WTC11 (cell line): ENCODE measurements at regions not wholly inside any gene's neighbourhood (a gene's known extent, or its start where the extent isn't known, plus 50 kb on each side); places are given as distances from the start of the nearest gene placed in this dataset.

Experiments used
- ATAC-seq: fragments of 200-7000 bp; cut with Tn5 transposase; 2 replicates; pipeline ENCODE4 v1.10.0; 2021; ENCODE audit warnings: mild to moderate bottlenecking, moderate library complexity
- CTCF ChIA-PET: fragments of 300-600 bp; sonication (Branson Sonifier 250); formaldehyde crosslinking; loops from one replicate; lab custom pipeline; 2021; ENCODE audit warnings: antibody characterized with exemption; lab: Charles Lee
- POLR2A ChIA-PET: fragments of 350-600 bp; sonication (Branson Sonifier 250); formaldehyde crosslinking; loops from one replicate; lab custom pipeline; 2021; ENCODE audit warnings: antibody characterized with exemption; lab: Charles Lee
- DNase-seq: peaks from one replicate; pipeline ENCODE4 v3.0.0; 2021; ENCODE audit warnings: low spot score
- H3K27ac Mint-ChIP-seq: 2 replicates; pipeline ENCODE4 v1.8.0; 2021; ENCODE audit warnings: mixed read lengths
- H3K27me3 Mint-ChIP-seq: 2 replicates; pipeline ENCODE4 v1.8.0; 2021; ENCODE audit warnings: low read depth, mild to moderate bottlenecking, moderate library complexity, mixed read lengths
- H3K36me3 Mint-ChIP-seq: 2 replicates; pipeline ENCODE4 v1.8.0; 2021; ENCODE audit warnings: mixed read lengths
- H3K4me1 Mint-ChIP-seq: 2 replicates; pipeline ENCODE4 v1.8.0; 2022; ENCODE audit warnings: mixed read lengths
- H3K4me3 Mint-ChIP-seq: 2 replicates; pipeline ENCODE4 v1.8.0; 2021; ENCODE audit warnings: mild to moderate bottlenecking, moderate library complexity, mixed read lengths
- H3K9me3 Mint-ChIP-seq: 2 replicates; pipeline ENCODE4 v1.8.0; 2021; ENCODE audit warnings: mixed read lengths
- ATF3 ChIP-seq: sonication (generic); formaldehyde crosslinking; conservative IDR thresholded peaks from 2 replicates; pipeline ENCODE4 v1.8.1; 2022; ENCODE audit warnings: mild to moderate bottlenecking, missing genetic modification reagents
- CREB1 ChIP-seq: sonication (generic); formaldehyde crosslinking; IDR thresholded peaks from 2 replicates; pipeline ENCODE4 v1.8.0; 2023; ENCODE audit warnings: mild to moderate bottlenecking, missing genetic modification reagents
- E2F5 ChIP-seq: sonication (generic); formaldehyde crosslinking; IDR thresholded peaks from 2 replicates; pipeline ENCODE4 v1.8.1; 2022; ENCODE audit warnings: mild to moderate bottlenecking, moderate library complexity, missing genetic modification reagents
- ERG ChIP-seq: fragments of 250-450 bp; sonication (Bioruptor Pico); IDR thresholded peaks from 2 replicates; pipeline ENCODE4 v1.8.0; 2021; ENCODE audit warnings: mild to moderate bottlenecking
- ETV6 ChIP-seq: sonication (generic); formaldehyde crosslinking; IDR thresholded peaks from 2 replicates; pipeline ENCODE4 v1.8.1; 2022; ENCODE audit warnings: mild to moderate bottlenecking, missing genetic modification reagents
- FOXJ3 ChIP-seq: sonication (generic); formaldehyde crosslinking; IDR thresholded peaks from 2 replicates; pipeline ENCODE4 v1.9.0; 2021; ENCODE audit warnings: missing genetic modification reagents, mild to moderate bottlenecking, borderline replicate concordance
- FOXK1 ChIP-seq: sonication (generic); formaldehyde crosslinking; IDR thresholded peaks from 2 replicates; pipeline ENCODE4 v1.8.0; 2022; ENCODE audit warnings: mild to moderate bottlenecking, moderate library complexity, missing genetic modification reagents
- FOXP1 ChIP-seq: sonication (generic); formaldehyde crosslinking; IDR thresholded peaks from 2 replicates; pipeline ENCODE4 v1.8.0; 2022; ENCODE audit warnings: missing genetic modification reagents, mild to moderate bottlenecking, moderate library complexity, borderline replicate concordance
- IRF1 ChIP-seq: sonication (generic); formaldehyde crosslinking; IDR thresholded peaks from 2 replicates; pipeline ENCODE4 v1.8.0; 2023; ENCODE audit warnings: missing genetic modification reagents
- KAT7 ChIP-seq: sonication (generic); formaldehyde crosslinking; IDR thresholded peaks from 2 replicates; pipeline ENCODE4 v1.8.1; 2023; ENCODE audit warnings: missing genetic modification reagents, mild to moderate bottlenecking, borderline replicate concordance
- MLX ChIP-seq: sonication (generic); formaldehyde crosslinking; IDR thresholded peaks from 2 replicates; pipeline ENCODE4 v1.8.1; 2023; ENCODE audit warnings: mild to moderate bottlenecking, missing genetic modification reagents, moderate library complexity
- MXD4 ChIP-seq: fragments of 250-450 bp; sonication (Bioruptor Pico); IDR thresholded peaks from 2 replicates; pipeline ENCODE4 v1.8.0; 2021; ENCODE audit warnings: mild to moderate bottlenecking, moderate library complexity, borderline replicate concordance
- NFYB ChIP-seq: sonication (generic); formaldehyde crosslinking; conservative IDR thresholded peaks from 2 replicates; pipeline ENCODE4 v1.8.0; 2022; ENCODE audit warnings: low read depth, missing genetic modification reagents
- NR2C2 ChIP-seq: sonication (generic); formaldehyde crosslinking; IDR thresholded peaks from 2 replicates; pipeline ENCODE4 v1.8.0; 2022; ENCODE audit warnings: mild to moderate bottlenecking, missing genetic modification reagents
- PREB ChIP-seq: sonication (generic); formaldehyde crosslinking; IDR thresholded peaks from 2 replicates; pipeline ENCODE4 v1.8.1; 2022; ENCODE audit warnings: mild to moderate bottlenecking, missing genetic modification reagents, moderate library complexity, borderline replicate concordance
- RELA ChIP-seq: sonication (generic); formaldehyde crosslinking; IDR thresholded peaks from 2 replicates; pipeline ENCODE4 v1.8.1; 2022; ENCODE audit warnings: missing genetic modification reagents, mild to moderate bottlenecking, borderline replicate concordance
- RORB ChIP-seq: fragments of 250-450 bp; sonication (Bioruptor Pico); IDR thresholded peaks from 2 replicates; pipeline ENCODE4 v1.9.0; 2021; ENCODE audit warnings: mild to moderate bottlenecking
- SMAD4 ChIP-seq: sonication (generic); formaldehyde crosslinking; IDR thresholded peaks from 2 replicates; pipeline ENCODE4 v1.8.0; 2022; ENCODE audit warnings: mild to moderate bottlenecking, missing genetic modification reagents
- STAT6 ChIP-seq: sonication (generic); formaldehyde crosslinking; conservative IDR thresholded peaks from 2 replicates; pipeline ENCODE4 v1.8.1; 2023; ENCODE audit warnings: mild to moderate bottlenecking, low read depth, missing genetic modification reagents, moderate library complexity
- TEAD1 ChIP-seq: sonication (generic); formaldehyde crosslinking; IDR thresholded peaks from 2 replicates; pipeline ENCODE4 v1.8.0; 2022; ENCODE audit warnings: mild to moderate bottlenecking, missing genetic modification reagents
- USF2 ChIP-seq: sonication (generic); formaldehyde crosslinking; IDR thresholded peaks from 2 replicates; pipeline ENCODE4 v1.8.1; 2023; ENCODE audit warnings: mild to moderate bottlenecking, missing genetic modification reagents, moderate library complexity
- ZNF263 ChIP-seq: sonication (generic); formaldehyde crosslinking; IDR thresholded peaks from 2 replicates; pipeline ENCODE4 v1.8.1; 2022; ENCODE audit warnings: low read depth, mild to moderate bottlenecking, moderate library complexity, missing genetic modification reagents
- ZNF671 ChIP-seq: fragments of 250-450 bp; sonication (Bioruptor Pico); IDR thresholded peaks from 2 replicates; pipeline ENCODE4 v1.8.0; 2021; ENCODE audit warnings: mild to moderate bottlenecking
- ZSCAN18 ChIP-seq: fragments of 250-450 bp; sonication (Bioruptor Pico); IDR thresholded peaks from 2 replicates; pipeline ENCODE4 v2.1.2; 2022; ENCODE audit warnings: mild to moderate bottlenecking, moderate library complexity

GRCh38 chr2:228352048-228352447, 170.6 kb upstream of the SPHKAP start (continued):
- TF ChIP-seq PREB (no peak), ZSCAN18 (CRISPR knock-in tag) (no peak), STAT6 (CRISPR knock-in tag) (no peak)
- TF ChIP-seq, all 79 proteins: peak for 0

GRCh38 chr2:228348516-228349064, 167.1 kb upstream of the SPHKAP start:
- DNase-seq (no peak), ATAC-seq (no peak)
- TF ChIP-seq NR2C2 (CRISPR knock-in tag) (no peak), KAT7 (CRISPR knock-in tag) (no peak), ZNF671 (CRISPR knock-in tag) (no peak), TEAD1 (CRISPR knock-in tag) (no peak), RELA (CRISPR knock-in tag) (no peak), USF2 (CRISPR knock-in tag) (no peak), FOXK1 (no peak), SMAD4 (CRISPR knock-in tag) (no peak)
- Mint-ChIP-seq H3K36me3 (no peaks in the 10 kb centered on the region), H3K27me3 (peaks cover 2% of the 10 kb centered on the region; the same call in 1 of the 2 replicates), H3K4me1 (peaks cover 3% of the 10 kb centered on the region; the same call in 1 of the 2 replicates), H3K4me3 (no peak overlapping the region), H3K9me3 (no peaks in the 10 kb centered on the region), H3K27ac (no peak overlapping the region)
- ChIA-PET CTCF (no interaction called here), POLR2A (no interaction called here)

- no peak for DNase-seq
- ATAC-seq, result no peak
- ChIA-PET POLR2A (no interaction called here), CTCF (no interaction called here)
- peaks cover 22% of the 10 kb centered on the region for H3K9me3 Mint-ChIP-seq
- H3K36me3 Mint-ChIP-seq, result no peaks in the 10 kb centered on the region; the same call in none of the 2 replicates
- peaks cover 2% of the 10 kb centered on the region; the same call in 1 of the 2 replicates for H3K27me3 Mint-ChIP-seq
- H3K4me1 Mint-ChIP-seq, result no peaks in the 10 kb centered on the region
- H3K27ac Mint-ChIP-seq, result no peak overlapping the region
- H3K4me3 Mint-ChIP-seq, result no peak overlapping the region
- TF ChIP-seq ZNF263 (no peak), IRF1 (CRISPR knock-in tag) (no peak), MXD4 (CRISPR knock-in tag) (no peak), RORB (CRISPR knock-in tag) (no peak), FOXK1 (no peak), ATF3 (CRISPR knock-in tag) (no peak), E2F5 (CRISPR knock-in tag) (no peak), FOXJ3 (CRISPR knock-in tag) (no peak), ETV6 (CRISPR knock-in tag) (no peak), FOXP1 (no peak), MLX (CRISPR knock-in tag) (no peak), ERG (CRISPR knock-in tag) (no peak), CREB1 (CRISPR knock-in tag) (no peak), NFYB (CRISPR knock-in tag) (no peak)
These were observed 163.0 kb upstream of the SPHKAP start for GRCh38 chr2:228344531-228344930.
